Stomach (tissue), 4 donors: ENCODE measurements at regions not wholly inside any gene's neighbourhood (a gene's known extent, or its start where the extent isn't known, plus 50 kb on each side); places are given as distances from the start of the nearest gene placed in this dataset.

Source experiments
- POLR2A ChIP-seq, 4 donors: fragments of 450-650 bp; IDR thresholded peaks; one replicate each; pipeline ENCODE4 v1.6.1; 2016; ENCODE audit warnings: antibody characterized with exemption in 4 of 4, control low read depth in 2 of 4, mild to moderate bottlenecking in 1 of 4, moderate library complexity in 1 of 4
- POLR2AphosphoS5 ChIP-seq, 3 donors: sonication (generic); formaldehyde crosslinking; IDR thresholded peaks; one replicate each; pipeline ENCODE4 v1.6.1; 2016; ENCODE audit warnings: antibody characterized with exemption in 3 of 3
- TF ChIP-seq, protein P1 (sequence below), 7 experiments: fragments of 450-650 bp in 4 of 7; fragments of 200-600 bp in 3 of 7; sonication (generic) in 3 of 7; IDR thresholded peaks; one replicate each; pipeline ENCODE4 v1.5.1; 2016 to 2019; ENCODE audit warnings: antibody characterized with exemption in 7 of 7, control low read depth in 2 of 7, mild to moderate bottlenecking in 1 of 7

GRCh38 chr1:56098946-56099345, 480.4 kb downstream of the PLPP3 start:
- TF ChIP-seq, protein P1, sequence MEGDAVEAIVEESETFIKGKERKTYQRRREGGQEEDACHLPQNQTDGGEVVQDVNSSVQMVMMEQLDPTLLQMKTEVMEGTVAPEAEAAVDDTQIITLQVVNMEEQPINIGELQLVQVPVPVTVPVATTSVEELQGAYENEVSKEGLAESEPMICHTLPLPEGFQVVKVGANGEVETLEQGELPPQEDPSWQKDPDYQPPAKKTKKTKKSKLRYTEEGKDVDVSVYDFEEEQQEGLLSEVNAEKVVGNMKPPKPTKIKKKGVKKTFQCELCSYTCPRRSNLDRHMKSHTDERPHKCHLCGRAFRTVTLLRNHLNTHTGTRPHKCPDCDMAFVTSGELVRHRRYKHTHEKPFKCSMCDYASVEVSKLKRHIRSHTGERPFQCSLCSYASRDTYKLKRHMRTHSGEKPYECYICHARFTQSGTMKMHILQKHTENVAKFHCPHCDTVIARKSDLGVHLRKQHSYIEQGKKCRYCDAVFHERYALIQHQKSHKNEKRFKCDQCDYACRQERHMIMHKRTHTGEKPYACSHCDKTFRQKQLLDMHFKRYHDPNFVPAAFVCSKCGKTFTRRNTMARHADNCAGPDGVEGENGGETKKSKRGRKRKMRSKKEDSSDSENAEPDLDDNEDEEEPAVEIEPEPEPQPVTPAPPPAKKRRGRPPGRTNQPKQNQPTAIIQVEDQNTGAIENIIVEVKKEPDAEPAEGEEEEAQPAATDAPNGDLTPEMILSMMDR (IDR thresholded peaks at IDR 0.05) = no peak
- peak in 1 of 3 donors; percentile 72 for TF ChIP-seq POLR2AphosphoS5 (IDR thresholded peaks at IDR 0.05)
- TF ChIP-seq POLR2A (IDR thresholded peaks at IDR 0.05) = no peak
